WI38 (cell line): ENCODE measurements at regions not wholly inside any gene's neighbourhood (a gene's known extent, or its start where the extent isn't known, plus 50 kb on each side); places are given as distances from the start of the nearest gene placed in this dataset.

Experiments used
- H3K4me3 ChIP-seq: 2 replicates; pipeline ENCODE4 v1.5.1; 2011; ENCODE audit warnings: low read depth, mild to moderate bottlenecking, control low read depth, low read length
- CTCF ChIP-seq: IDR thresholded peaks from 2 replicates; pipeline ENCODE4 v1.5.1; 2012; ENCODE audit warnings: low read depth, mild to moderate bottlenecking, control low read depth, low read length

- H3K4me3 ChIP-seq: no peak overlapping the region
- TF ChIP-seq CTCF: no peak
Measured at GRCh38 chr4:122050841-122051240, 99.0 kb upstream of the TRPC3 start.

DNA sequence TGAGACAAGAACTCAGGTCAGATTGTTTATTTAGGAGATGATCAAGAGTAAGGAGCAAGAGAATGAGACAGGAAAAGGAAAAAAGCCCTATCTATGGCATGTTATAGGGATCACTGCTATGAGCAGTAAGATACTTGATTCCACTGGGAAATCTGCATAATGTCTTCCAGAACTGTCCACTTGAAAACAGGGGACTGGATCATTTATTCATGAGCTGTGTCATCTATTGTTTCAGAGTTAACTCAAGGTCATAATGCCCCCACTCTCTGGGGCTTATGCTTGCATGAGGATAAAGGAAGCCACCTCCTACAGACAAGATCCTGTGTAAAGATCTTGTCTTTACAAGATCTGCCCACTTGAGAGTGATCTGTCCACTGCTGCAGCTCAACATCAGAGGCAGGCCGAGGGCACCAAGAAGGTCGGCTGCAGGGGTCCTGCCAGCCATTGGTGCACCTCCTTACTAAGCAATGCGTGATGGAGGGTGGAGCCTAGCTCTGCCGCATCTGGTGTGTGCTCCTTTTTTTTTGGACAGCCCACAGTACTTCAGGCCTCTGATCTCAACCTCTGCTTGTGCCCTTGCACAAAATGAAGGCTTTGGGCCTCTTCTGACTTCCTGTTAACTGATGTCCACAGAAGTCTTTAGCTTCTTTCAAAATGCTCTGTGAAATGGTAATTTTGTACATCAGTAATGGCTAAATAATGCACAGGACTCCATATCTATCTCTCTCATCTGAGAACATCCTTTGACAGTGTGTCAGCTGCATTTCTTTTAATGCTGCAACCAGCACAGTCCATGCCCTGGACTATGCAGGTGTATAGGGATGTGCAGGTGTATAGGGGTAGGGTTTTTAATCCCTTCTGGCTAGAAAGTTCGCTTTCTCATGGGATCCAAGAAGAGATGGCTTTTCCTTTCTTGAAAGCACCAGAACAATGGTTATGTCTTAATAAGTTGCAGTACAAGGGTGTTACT, 95.9 kb upstream of the TRPC3 start:
- no peak for TF ChIP-seq CTCF
- H3K4me3 ChIP-seq: no peak overlapping the region

DNA sequence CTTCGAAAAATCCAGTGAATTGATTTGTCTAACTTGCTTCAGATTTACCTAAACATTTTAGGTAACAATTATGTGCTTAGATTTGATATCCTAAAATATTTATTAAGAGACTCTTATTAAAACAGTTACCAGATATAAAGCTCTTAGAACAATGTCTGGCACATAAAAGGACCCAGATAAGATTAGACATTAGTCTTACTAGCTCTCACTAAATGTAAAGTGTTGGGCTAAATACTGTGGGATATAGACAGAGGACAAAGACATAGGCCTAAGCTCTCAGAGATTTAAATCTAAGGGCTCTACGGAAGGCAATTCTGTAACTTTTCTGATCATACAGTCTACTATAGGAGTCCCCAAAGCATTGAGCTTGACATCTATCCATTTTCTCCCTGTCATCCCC, 94.4 kb upstream of the TRPC3 start:
- H3K4me3 ChIP-seq: no peak overlapping the region
- no peak for TF ChIP-seq CTCF

- no peak overlapping the region for H3K4me3 ChIP-seq
- TF ChIP-seq CTCF: no peak
Measured at GRCh38 chr4:122045533-122045932, 93.7 kb upstream of the TRPC3 start.

DNA sequence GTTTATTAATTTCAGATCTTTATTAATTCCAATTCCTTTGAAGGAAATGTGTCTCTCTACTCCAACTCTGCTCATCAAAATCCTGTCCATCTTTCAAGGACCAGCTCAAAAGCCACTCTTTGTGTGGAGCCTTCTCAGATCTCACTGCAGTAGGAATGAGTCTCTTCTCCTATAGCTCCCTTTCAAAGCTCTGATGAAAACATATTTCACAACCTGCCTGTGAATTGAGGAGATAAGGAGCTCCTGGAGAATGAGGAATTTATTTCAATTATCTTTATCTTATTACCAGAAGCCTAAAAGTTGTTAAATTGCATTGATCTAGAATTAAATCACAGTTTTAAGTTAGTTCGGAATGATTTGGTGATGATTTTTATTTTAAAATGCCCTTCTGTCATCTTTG, 92.6 kb upstream of the TRPC3 start:
- no peak for TF ChIP-seq CTCF

DNA sequence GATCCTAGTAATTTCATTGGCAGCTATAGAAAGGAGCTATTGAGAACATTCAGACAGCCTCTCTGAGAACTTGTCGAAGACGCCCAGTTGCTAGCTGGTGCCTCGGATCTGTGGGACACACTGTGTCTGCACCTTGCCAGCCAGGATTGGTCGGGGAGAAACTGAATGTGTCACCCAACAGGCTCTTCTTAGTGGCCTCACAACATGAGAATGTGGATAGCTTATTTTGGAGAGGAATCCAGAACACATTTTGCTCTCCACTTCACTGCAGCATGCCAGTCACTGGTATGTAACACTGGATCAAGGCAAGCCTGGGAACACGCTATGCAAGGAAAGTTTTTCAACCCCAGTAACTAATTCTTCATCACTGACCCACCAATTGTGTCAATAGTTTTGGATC, 89.5 kb upstream of the TRPC3 start:
- TF ChIP-seq CTCF: no peak
- H3K4me3 ChIP-seq: no peak overlapping the region

More for the DNA sequence above, 92.6 kb upstream of the TRPC3 start:
- no peak overlapping the region for H3K4me3 ChIP-seq

GRCh38 chr4:122038896-122039295, 87.0 kb upstream of the TRPC3 start:
- TF ChIP-seq CTCF: no peak
- H3K4me3 ChIP-seq: no peak overlapping the region
